IPS DF 4.7 (cell line): ENCODE measurements at regions not wholly inside any gene's neighbourhood (a gene's known extent, or its start where the extent isn't known, plus 50 kb on each side); places are given as distances from the start of the nearest gene placed in this dataset.

Experiments
- DNase-seq: peaks from one replicate; pipeline ENCODE4 v3.0.0-alpha.2; 2013; ENCODE audit warnings: low spot score; ENCODE audit errors: extremely low read depth

DNA sequence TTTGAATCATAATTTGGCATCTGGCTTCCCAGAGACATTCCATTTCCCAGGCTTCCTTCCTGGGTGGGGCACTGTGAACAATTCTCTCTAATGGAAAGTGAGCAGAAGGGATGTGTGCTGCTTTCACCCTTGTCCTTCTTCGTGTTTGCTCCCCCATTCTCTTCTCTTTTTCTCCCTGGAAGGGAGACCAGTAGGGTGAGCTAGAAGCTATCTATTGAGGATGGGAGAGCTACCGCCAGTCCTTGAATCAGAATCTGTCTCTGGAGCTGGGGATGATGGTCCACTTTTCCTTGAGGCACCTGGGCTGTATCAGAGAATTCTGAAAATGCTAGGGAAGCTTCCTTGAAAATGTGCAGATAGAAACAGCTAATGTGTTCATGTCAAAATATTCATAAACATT lies 453.9 kb downstream of the WDR72 start:
- DNase-seq = no peak

DNA sequence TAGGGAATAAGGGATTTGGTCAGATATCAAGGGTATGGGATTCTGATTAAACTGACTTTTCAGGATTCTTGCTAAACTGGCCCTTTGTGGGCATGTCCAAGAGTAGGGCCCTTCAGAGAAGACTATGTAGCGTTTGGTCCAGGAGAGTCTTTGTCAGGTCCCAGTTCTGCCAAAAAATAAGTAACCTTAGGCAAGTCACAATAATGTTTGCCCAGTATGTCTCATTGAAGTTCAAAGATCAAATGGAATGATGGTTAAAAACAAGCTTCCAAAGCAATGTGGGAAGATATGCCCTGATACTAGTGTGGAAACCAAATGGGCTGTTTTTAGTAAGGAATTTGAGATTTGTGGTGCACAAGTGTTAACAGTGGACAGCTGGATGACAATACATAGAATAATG lies 454.4 kb downstream of the WDR72 start:
- no peak for DNase-seq

DNA sequence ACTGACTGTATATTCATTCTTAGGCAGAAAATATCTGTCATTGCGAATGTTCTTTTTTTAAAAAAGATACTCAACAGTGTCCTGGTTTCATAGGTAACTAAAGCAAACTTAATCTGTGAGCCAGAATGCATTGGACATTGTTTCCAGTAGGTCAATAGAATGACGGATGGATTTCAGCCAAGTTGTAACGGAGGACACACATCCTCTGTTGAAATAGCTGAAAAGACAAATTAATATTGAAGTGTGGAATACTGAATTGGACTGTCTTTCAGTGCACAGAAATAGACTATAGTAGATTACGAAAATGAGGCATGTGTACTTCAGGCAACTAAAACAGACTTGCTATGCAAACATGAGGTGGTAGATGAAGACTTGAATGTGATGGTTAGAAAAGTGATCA lies 461.6 kb downstream of the WDR72 start:
- no peak for DNase-seq

DNA sequence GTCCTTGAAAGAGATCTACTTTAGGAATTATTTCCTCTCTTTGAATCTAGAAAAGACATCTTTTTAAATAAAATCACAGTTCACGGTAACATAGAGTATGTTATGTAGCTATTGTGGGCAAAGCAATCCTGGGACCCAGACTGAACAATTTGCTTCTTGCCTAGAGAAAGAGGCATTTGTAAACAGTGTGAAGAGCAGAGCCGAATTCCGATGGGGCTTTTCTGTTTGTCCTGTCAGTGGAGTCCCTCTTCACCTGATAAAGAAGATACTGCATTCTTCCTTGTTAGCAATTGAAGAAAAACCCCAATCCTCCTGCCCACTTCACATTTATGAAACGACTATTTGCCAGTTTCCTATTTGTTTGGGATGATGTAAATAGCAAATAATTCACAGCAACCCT lies 462.9 kb downstream of the WDR72 start:
- no peak for DNase-seq

DNA sequence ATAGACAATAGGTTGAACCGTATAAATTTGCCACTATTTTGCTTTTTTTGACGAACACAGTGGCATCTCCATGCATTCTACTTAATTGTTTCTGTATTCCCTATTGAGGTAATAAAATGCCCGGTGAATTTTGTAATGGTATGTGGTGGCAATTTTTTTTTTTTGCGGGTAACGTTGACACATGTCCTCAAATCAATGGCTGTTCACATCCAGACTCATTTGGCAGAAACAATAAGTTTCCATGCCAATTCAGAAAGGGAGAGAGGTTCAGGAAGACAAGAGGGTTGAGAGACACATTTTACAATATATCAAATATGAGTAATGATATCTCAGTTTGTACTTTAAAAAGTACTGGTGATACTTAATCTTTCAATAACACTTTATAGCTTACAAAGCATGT lies 463.9 kb downstream of the WDR72 start:
- no peak for DNase-seq

DNA sequence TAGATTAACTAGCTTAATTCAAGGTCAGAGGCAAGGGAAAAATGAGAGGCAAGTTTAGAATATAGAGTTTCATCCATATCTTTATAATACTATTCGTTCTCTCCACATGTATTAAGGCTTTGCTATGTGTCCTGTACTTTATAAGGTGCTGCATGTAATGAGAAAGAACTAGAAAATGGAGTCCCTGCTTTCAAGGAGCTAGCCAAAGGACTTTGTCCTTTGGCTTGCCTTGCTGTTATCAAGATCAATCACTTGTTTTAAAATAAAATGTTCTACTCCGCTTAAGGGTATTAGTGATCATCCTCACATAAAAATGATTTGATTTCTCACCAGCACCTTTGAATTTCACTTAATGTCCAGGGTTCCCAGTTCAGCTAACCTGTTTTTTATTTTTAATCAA lies 470.9 kb downstream of the WDR72 start:
- no peak for DNase-seq

DNA sequence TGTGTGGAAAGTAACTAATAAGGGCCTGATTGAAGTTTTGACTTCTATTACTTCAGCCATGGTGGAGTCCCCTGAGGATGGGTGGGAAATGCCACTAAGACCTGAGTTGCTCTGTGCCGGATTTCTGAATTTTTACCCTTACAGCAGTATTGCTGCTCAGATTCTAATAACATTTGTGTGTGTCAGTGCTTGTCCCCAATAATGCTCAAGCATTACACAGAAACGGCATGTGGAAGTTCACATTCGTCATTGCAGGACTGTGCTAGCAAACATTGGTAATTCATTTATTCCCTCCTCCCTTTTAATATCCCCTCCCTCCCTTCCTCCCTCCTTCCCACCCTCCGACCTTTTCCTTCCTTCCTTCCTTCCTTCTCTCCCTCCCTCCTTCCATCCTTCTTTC lies 484.5 kb upstream of the ONECUT1 start:
- DNase-seq = no peak

DNA sequence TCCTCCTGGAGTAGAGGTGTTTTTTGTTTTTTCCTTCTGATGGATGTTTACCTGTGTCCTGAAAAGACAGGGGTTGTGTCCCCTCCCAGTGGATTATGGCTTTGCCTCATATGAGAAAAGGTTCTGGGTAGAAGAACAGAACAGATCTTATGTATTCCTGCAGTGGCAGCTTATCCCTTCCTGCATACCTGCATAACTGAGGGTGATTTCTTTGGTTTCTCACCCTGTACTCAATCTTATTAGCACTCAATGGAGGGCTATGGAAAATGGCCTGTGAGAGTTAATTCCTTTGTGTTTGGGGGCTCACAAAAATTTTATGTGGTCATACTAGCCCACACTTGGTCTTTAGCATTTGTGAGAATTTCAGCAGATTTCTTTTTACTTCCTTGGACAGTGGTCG lies 482.0 kb upstream of the ONECUT1 start:
- no peak for DNase-seq

DNA sequence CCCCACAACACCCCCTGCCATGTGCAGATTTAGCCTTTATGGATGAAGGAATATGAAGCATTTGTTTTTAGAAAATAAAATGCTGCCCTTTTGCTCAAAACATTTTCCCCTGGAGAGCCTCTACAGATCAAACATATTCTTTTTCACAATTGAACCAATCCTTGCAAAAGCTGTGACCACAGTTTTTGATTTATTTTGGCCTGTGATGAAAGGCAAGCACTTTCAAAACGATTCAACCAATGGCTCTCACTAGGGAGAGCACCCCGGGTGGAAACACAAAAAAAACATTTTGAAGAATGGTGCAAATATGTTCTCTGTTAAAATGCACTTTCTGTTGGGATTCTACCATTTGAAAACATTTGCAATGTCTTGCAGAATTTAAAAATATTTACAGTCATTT lies 476.0 kb upstream of the ONECUT1 start:
- DNase-seq = no peak

DNA sequence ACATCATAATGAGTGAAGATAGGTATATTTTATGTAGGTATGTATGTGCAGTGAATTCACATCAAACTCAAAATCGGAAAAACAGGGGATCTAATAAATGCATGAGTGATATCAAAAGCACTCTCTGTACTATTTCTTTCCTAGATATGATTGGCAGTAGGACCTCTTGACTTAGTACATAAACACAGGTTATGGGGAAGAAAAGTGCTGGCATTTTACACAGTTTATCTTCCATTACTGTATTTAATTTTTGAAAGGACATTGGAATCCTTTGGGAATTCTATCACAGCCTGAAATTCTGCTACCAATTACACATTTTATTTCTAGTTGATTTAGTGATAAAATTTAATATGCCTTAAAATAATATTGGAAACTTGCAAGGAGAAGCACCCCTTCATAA lies 470.5 kb upstream of the ONECUT1 start:
- DNase-seq = no peak

DNA sequence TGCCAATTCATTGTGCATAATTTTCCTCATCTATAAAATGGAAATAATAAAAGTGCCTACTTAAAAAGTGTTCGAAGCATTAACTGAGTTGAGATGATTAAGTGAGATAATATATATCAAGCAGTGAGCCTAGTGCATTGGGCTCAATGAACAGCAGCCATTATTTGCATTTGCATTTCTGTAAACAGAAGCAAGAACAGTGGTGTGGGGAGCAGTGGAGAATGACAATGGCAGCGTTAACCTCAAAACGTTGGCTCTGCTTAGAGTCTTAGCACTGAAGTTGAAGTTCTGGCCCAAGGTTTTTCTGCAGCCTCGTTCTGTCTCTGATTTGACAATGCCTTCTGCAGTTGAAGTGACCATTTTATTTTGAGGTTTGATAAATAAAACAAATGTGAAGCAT lies 466.3 kb upstream of the ONECUT1 start:
- no peak for DNase-seq

DNA sequence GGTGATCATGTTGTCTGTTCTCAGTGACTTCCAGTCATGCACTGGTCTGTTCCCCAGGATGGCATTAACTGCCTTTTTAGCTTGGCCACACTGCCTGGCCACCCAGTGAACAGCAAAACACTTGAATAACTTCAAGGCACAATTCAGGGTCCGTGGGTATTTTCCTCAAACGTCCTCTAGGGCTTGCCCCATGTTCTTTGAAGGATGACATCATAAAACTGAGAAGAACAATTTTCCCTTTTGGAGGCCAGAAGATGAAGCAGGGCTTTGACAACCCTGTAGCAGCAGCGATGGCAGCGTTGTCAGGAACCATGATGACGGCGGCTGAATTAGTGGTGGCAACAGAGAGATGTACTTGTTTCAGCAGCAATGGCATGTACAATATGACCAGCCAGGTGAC lies 465.9 kb upstream of the ONECUT1 start:
- DNase-seq = no peak

DNA sequence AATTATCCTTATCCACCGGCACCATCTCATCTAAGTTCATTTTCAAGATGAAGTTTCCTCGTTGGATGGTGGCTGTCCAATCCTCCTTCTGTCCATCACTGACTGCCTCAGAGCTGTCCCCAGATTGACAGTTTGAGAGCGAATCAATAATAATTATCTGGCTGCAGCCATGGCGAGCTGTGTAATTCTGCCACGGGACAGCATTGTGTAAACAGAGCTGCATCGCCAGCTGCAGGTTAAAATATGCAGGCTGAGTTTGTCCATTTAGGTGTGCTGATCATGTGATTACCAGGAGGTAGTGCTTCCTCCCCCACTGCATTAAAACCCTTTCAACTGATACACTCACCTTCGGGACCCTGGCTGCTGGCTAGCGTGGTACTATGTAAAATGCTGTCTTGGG lies 461.9 kb upstream of the ONECUT1 start:
- DNase-seq = no peak

DNA sequence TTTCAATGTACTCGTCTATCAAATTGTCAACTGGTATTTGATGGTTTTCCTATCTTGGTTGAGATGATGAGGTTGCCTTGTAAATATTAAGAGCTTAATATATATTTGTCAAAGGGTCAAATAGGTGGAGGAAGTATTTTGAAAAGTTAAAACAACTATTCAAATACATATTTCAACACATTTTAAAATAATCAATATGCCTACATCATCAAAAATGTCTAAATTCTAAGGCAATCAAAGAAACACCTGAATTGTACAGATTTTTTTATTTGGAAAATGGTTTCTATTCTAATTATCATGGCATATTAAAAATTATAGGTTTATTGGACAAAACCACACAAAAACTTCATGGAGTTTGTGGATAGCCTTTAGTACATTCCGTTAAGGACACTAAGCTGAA lies 461.4 kb upstream of the ONECUT1 start:
- DNase-seq = no peak

DNA sequence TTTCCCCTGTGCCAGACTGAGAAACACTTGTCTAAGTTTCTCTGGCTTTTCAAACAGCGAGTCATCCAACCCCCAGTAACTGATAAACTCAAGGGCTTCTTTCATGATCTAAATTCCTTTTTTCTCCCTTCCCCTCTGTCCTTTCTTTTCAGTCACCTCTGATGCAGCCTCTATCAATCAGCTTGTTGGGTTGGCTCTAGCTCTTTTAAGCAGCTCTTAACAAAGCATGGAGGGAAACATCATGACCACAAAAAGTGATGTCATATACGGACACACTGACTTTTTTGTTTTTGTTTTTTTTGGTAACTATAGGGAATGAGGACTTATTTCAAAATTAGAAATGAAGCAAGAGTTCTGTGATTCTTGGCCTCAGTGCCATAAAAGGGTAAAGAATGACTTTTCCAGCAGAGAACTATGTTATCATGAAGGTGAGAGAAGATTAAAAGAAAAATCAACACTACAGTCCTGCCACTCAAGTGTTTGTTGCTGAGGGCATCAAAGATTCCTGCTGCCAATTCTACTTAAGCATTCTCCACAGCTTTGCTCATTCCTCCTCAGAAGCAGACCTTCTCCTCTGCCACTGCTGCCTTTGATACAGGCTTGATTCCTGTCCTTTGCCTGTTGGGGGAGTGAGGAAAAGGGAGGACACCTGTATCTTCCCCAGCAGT lies 457.0 kb upstream of the ONECUT1 start:
- DNase-seq = no peak

DNA sequence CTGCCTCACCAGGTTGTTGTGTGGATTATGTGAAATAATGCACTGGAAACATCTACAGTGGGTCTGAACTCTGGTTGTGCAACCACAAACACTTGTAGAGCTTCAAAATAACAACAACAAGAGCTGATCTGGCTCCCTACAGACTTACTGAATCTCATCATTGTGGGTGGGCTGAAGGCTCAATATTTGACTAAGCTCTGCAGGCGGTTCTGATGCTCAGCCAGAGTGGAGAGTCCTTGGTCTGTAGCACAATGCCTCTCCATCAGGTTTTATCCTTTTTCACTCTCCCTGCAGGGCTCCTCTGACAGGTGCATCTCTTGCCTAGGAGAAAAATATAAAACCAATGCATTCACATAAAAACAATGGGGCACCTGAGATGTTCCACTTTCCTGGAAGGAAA lies 456.3 kb upstream of the ONECUT1 start:
- no peak for DNase-seq

DNA sequence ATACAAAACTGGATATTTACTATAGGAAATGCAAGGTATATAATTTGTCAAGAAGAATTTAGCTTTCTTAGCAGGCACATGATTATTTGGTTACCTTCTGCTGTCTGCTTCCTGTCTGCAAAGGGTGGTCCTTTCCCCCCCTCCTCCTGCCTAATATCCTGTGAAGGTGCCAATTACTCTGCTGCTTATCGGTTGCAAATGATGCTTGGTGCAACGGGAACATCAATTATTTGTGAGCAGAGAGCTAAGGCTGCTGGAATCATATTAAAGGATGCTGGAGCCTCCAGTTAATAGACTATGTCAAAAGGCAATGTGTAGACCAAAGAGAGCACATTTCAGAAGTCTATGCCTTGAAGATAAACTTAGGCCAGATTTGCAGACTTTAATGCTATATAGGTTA lies 443.7 kb upstream of the ONECUT1 start:
- DNase-seq = no peak

DNA sequence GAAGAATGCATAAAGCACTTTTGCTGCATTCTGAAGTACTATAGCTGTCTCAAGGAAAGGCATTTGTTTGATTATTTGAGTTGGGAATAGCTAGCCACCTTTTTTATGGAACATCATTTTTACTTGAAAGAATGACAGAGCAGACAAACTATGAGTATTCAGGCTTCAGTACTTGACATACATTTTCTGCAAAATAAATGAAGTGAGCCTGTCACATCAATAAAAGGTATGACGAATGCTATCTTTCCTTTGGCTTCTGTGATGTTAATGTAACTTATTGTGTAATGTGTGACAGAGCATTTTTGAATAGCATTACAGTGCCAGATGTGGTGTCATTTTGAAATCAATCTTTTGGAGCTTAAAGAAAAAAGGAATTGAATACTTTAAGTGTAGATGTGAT lies 440.3 kb upstream of the ONECUT1 start:
- DNase-seq = no peak

DNA sequence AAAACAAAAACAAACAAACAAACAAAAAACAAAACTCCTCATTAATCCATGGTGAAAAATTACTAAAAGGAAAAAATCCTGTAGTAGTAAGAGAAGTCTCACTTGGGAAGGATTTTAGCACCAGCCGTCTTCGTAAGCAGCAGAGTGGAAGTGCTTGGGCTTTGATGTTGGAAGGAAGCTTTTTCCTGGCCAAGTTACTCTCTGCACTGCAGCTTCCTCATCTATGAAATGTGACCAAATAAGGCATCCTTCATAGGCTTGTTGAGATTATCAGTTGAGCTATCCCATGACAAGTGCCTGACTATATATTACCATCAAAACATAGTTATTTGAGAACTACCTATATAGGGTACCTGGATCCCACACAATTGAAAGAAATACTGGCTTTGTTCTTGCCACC lies 436.4 kb upstream of the ONECUT1 start:
- no peak for DNase-seq

DNA sequence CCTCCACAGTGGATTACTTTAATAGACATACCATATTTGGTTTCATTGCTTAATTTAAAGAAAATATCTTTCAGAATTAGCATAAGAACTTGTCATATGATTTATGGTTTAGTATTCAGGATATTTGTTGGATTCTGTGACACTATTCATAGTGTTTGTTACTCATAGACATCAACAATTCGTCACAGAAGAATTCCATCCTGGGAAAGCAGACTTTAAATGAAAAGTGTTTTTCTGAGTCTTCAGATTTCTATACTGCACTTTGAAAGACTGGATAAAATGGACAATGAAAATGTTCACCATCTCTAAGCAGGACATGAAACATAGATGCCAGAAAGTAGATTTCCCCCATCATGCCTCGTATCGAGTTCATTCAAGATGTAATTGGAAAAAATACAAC lies 435.6 kb upstream of the ONECUT1 start:
- DNase-seq = no peak

DNA sequence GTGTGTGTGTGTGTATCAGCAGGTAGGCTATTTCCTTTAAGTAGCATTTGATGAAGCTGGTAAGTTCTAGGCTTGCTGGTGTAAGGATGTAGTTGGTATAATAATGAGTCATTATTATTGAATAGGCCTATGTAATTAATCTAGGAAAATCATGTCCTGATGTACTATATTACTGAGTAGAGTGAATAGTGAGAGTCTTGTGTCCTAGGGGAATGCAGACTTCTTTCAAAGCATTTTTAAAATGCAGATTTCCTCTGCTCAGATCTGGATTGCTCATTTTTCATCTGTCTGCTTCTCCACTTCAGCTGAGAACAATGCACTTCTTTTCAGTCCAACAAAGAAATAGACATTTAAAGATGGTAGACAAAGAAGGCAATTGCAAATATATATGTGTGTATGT lies 434.2 kb upstream of the ONECUT1 start:
- no peak for DNase-seq

DNA sequence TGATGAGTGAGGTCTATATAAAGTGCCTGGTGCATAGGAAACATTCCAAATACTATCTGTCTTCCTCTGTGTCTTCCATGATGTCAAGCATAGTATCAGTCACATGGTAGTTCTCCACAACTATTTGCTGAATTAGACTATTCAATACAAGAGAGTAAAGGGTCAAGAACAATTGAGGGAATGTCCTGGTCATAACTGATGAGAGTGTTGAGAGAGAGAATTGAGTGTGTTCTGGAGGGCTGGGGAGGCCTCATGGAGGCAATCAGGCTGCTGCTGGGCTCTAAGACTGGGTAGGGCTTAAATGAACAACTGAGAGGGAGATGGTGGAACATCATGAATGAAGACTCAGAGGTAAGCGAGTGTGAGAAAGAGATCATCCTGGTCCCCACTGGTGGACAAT lies 433.7 kb upstream of the ONECUT1 start:
- no peak for DNase-seq

DNA sequence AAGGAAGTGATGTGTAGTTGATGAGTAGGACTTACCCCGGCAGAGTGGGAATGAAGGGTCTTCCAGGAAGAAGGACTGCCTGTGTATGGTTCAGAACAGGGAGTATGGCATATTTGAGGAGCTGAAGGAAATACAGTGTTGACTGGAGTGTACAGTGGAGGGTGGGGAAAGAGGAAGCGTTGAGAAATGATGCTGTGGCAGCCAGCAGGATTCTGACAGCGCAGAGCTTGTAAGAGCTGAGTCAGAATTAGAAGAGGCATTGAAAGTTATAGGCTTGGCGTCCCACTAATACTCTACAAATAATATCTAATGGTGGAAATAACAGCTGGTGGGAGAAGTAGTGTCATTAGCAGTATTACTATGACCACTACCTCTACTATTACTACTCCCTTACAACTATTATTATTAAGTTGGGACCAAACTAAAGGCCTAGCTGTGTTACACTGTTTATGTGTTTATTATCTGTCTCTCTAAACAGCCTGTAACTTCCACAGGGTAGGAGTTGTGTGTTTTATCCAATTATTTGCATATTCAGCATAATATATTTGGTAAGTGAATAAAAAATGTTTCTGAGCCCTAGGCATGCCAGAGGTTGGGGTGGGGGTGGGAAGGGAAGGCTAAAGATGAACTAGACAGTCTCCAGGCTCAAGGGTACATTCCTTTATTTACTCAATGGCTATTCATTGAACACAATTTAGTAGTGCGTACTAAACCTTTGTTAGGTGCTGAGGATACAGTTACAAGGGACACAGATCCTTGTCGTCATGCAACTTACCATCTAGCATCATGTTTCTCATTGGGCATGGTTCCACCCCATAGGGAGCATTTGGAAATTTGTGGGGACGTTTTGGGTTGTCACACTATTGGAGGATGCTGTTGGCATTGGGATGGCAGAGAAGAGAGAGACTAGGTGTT lies 428.8 kb upstream of the ONECUT1 start:
- DNase-seq = no peak
